Neural progenitor cell (in vitro differentiated cells): ENCODE measurements at regions not wholly inside any gene's neighbourhood (a gene's known extent, or its start where the extent isn't known, plus 50 kb on each side); places are given as distances from the start of the nearest gene placed in this dataset.

ENCODE experiments used
- CTCF ChIP-seq: fragments of 200-600 bp; sonication (generic); IDR thresholded peaks from 2 replicates; pipeline ENCODE4 v1.5.1; 2017; ENCODE audit warnings: antibody characterized with exemption, mild to moderate bottlenecking
- EZH2 ChIP-seq: fragments of 200-600 bp; sonication (generic); IDR thresholded peaks from 2 replicates; pipeline ENCODE4 v1.6.1; 2017; ENCODE audit warnings: antibody characterized with exemption, mild to moderate bottlenecking, moderate library complexity
- EZH2phosphoT487 ChIP-seq: fragments of 200-600 bp; sonication (generic); IDR thresholded peaks from 2 replicates; pipeline ENCODE4 v1.6.1; 2017; ENCODE audit warnings: antibody characterized with exemption

- TF ChIP-seq CTCF (no peak), EZH2phosphoT487 (no peak), EZH2 (no peak)
Measured at GRCh38 chr6:120916844-120917243, 417.4 kb downstream of the TBC1D32 start.
